ENCODE measurements at regions not wholly inside any gene's neighbourhood (a gene's known extent, or its start where the extent isn't known, plus 50 kb on each side); places are given as distances from the start of the nearest gene placed in this dataset.

GRCh38 chr10:113431398-113432160 is 121.3 kb upstream of the HABP2 start:
- no peak for DNase-seq (ENCODE audit: extremely low read depth in 1 of 2, low read depth in 1 of 2)

GRCh38 chr10:113433711-113434110 is 119.1 kb upstream of the HABP2 start:
- no peak for DNase-seq (ENCODE audit: extremely low read depth in 1 of 2, low read depth in 1 of 2)

- DNase-seq (ENCODE audit: extremely low read depth in 1 of 2, low read depth in 1 of 2), result no peak
Measured at GRCh38 chr10:113434315-113434714, 118.5 kb upstream of the HABP2 start.

- DNase-seq (ENCODE audit: extremely low read depth in 1 of 2, low read depth in 1 of 2), result no peak
Measured at GRCh38 chr10:113434950-113435349, 117.9 kb upstream of the HABP2 start.

GRCh38 chr10:113435881-113436280 is 117.0 kb upstream of the HABP2 start:
- no peak for DNase-seq (ENCODE audit: extremely low read depth in 1 of 2, low read depth in 1 of 2)

GRCh38 chr10:113436851-113437250 is 116.0 kb upstream of the HABP2 start:
- DNase-seq (ENCODE audit: extremely low read depth in 1 of 2, low read depth in 1 of 2), result no peak

- DNase-seq (ENCODE audit: extremely low read depth in 1 of 2, low read depth in 1 of 2), result no peak
Measured at GRCh38 chr10:113438652-113439051, 114.2 kb upstream of the HABP2 start.

- DNase-seq (ENCODE audit: extremely low read depth in 1 of 2, low read depth in 1 of 2), result no peak
Measured at GRCh38 chr10:113441220-113441619, 111.6 kb upstream of the HABP2 start.

GRCh38 chr10:113441686-113442270 is 111.1 kb upstream of the HABP2 start:
- no peak for DNase-seq (ENCODE audit: extremely low read depth in 1 of 2, low read depth in 1 of 2)

- no peak for DNase-seq (ENCODE audit: extremely low read depth in 1 of 2, low read depth in 1 of 2)
Measured at GRCh38 chr10:113442336-113442735, 110.5 kb upstream of the HABP2 start.

GRCh38 chr10:113443141-113443925 is 109.5 kb upstream of the HABP2 start:
- DNase-seq (ENCODE audit: extremely low read depth in 1 of 2, low read depth in 1 of 2), result no peak

- no peak for DNase-seq (ENCODE audit: extremely low read depth in 1 of 2, low read depth in 1 of 2)
Measured at GRCh38 chr10:113444766-113445365, 108.0 kb upstream of the HABP2 start.

- DNase-seq (ENCODE audit: extremely low read depth in 1 of 2, low read depth in 1 of 2), result no peak
Measured at GRCh38 chr10:113445736-113446135, 107.1 kb upstream of the HABP2 start.

- no peak for DNase-seq (ENCODE audit: extremely low read depth in 1 of 2, low read depth in 1 of 2)
Measured at GRCh38 chr10:113446739-113447138, 106.1 kb upstream of the HABP2 start.

- no peak for DNase-seq (ENCODE audit: extremely low read depth in 1 of 2, low read depth in 1 of 2)
Measured at GRCh38 chr10:113447278-113447677, 105.6 kb upstream of the HABP2 start.

- DNase-seq (ENCODE audit: extremely low read depth in 1 of 2, low read depth in 1 of 2), result no peak
Measured at GRCh38 chr10:113449006-113449695, 103.7 kb upstream of the HABP2 start.

GRCh38 chr10:113450046-113450804 is 102.6 kb upstream of the HABP2 start:
- DNase-seq (ENCODE audit: extremely low read depth in 1 of 2, low read depth in 1 of 2), result no peak

- DNase-seq (ENCODE audit: extremely low read depth in 1 of 2, low read depth in 1 of 2), result no peak
Measured at GRCh38 chr10:113450906-113451305, 101.9 kb upstream of the HABP2 start.

- no peak for DNase-seq (ENCODE audit: extremely low read depth in 1 of 2, low read depth in 1 of 2)
Measured at GRCh38 chr10:113452146-113452845, 100.6 kb upstream of the HABP2 start.

GRCh38 chr10:113453351-113453750 is 99.5 kb upstream of the HABP2 start:
- no peak for DNase-seq (ENCODE audit: extremely low read depth in 1 of 2, low read depth in 1 of 2)
